Panc1 (cell line): ENCODE measurements at regions not wholly inside any gene's neighbourhood (a gene's known extent, or its start where the extent isn't known, plus 50 kb on each side); places are given as distances from the start of the nearest gene placed in this dataset.

Experiments used
- ATAC-seq: fragments of 200-7000 bp; cut with Tn5 transposase; 2 replicates; pipeline ENCODE4 v1.9.1; 2020; ENCODE audit warnings: mild to moderate bottlenecking, moderate library complexity
- BruUV-seq: library from RNA; stranded (reverse); fragments of 400-500 nt; replicated peaks from 2 replicates; lab custom pipeline; 2021; lab: Mats Ljungman, UMichigan
- CTCF ChIA-PET: fragments of 300-600 bp; sonication (Branson Sonifier 250); formaldehyde crosslinking; loops from one replicate; lab custom pipeline; 2022; ENCODE audit warnings: antibody characterized with exemption; lab: Charles Lee
- POLR2A ChIA-PET: fragments of 300-600 bp; sonication (Branson Sonifier 250); formaldehyde crosslinking; loops from one replicate; lab custom pipeline; 2022; ENCODE audit warnings: antibody characterized with exemption; lab: Charles Lee
- DNase-seq: peaks from one replicate; pipeline ENCODE4 v3.0.0-alpha.2; 2010; ENCODE audit warnings: low read depth, low spot score
- H3K27ac ChIP-seq: 2 replicates; pipeline ENCODE4 v1.5.1; 2011; ENCODE audit warnings: mild to moderate bottlenecking, low read length, inconsistent platforms
- H3K27me3 ChIP-seq: fragments of 200-500 bp; sonication (Bioruptor generic); 2 replicates; pipeline ENCODE4 v1.6.0; 2014; ENCODE audit warnings: low read length, inconsistent platforms; ENCODE audit not compliant: control insufficient read depth, insufficient read depth
- H3K36me3 ChIP-seq: fragments of 200-500 bp; sonication (Bioruptor generic); 2 replicates; pipeline ENCODE4 v1.5.1; 2014; ENCODE audit warnings: inconsistent platforms, mild to moderate bottlenecking, low read length, moderate library complexity; ENCODE audit not compliant: control insufficient read depth, insufficient read depth
- H3K4me1 ChIP-seq: 2 replicates; pipeline ENCODE4 v1.5.1; 2011; ENCODE audit warnings: inconsistent platforms, mild to moderate bottlenecking, low read length, moderate library complexity; ENCODE audit not compliant: control insufficient read depth, insufficient read depth
- H3K4me3 ChIP-seq, 2 experiments: 2 replicates each; pipeline ENCODE4 v1.5.1; 2011 to 2012; ENCODE audit warnings: low read depth in 2 of 2, low read length in 2 of 2, mild to moderate bottlenecking in 2 of 2, inconsistent platforms in 1 of 2, moderate library complexity in 1 of 2
- H3K9me3 ChIP-seq: fragments of 200-500 bp; sonication (Bioruptor generic); 2 replicates; pipeline ENCODE4 v1.5.1; 2014; ENCODE audit warnings: low read depth, mild to moderate bottlenecking, inconsistent platforms, low read length, moderate library complexity; ENCODE audit not compliant: control insufficient read depth, insufficient read depth
- CTCF ChIP-seq: fragments of 450-650 bp; IDR thresholded peaks from 2 replicates; pipeline ENCODE4 v1.5.1; 2017; ENCODE audit warnings: mild to moderate bottlenecking
- POLR2AphosphoS5 ChIP-seq: IDR thresholded peaks from 2 replicates; pipeline ENCODE4 v1.6.1; 2012; ENCODE audit warnings: mild to moderate bottlenecking, low read depth, low read length, moderate library complexity
- REST ChIP-seq, 2 experiments: IDR thresholded peaks; 2 replicates each; pipeline ENCODE4 v1.6.1; 2011 to 2012; ENCODE audit warnings: low read depth in 2 of 2, control low read depth in 1 of 2, low read length in 1 of 2, mild to moderate bottlenecking in 1 of 2, moderate library complexity in 1 of 2; ENCODE audit not compliant: insufficient read depth in 1 of 2
- SIN3A ChIP-seq: IDR thresholded peaks from 2 replicates; pipeline ENCODE4 v1.6.1; 2012; ENCODE audit warnings: low read depth, mild to moderate bottlenecking, low read length, moderate library complexity, borderline replicate concordance; ENCODE audit not compliant: insufficient read depth
- TCF7L2 ChIP-seq: IDR thresholded peaks from 2 replicates; pipeline ENCODE4 v1.6.1; 2011; ENCODE audit warnings: mild to moderate bottlenecking, low read depth, low read length, inconsistent platforms
- in situ Hi-C: cut with HindIII; loops from 2 replicates; pipeline ENCODE4 v1.10.0; 2016; ENCODE audit warnings: low sequenced_read_pairs, low pct_unique_long_range_greater_than_20kb
- intact Hi-C: fragments of 100-400 bp; cut with micrococcal nuclease; formaldehyde crosslinking; loops from one replicate; pipeline ENCODE4 v1.10.0; 2022; ENCODE audit not compliant: unreplicated experiment

GRCh38 chr4:24713604-24714003 lies 81.8 kb upstream of the SOD3 start:
- Histone ChIP-seq H3K36me3 (no peaks in the 10 kb centered on the region), H3K27ac (no peak overlapping the region), H3K4me3 (no peak overlapping the region), H3K4me1 (no peaks in the 10 kb centered on the region), H3K9me3 (no peaks in the 10 kb centered on the region), H3K27me3 (no peaks in the 10 kb centered on the region)
- POLR2A ChIA-PET, result no interaction called here
- ATAC-seq (no peak), DNase-seq (no peak)
- CTCF ChIA-PET, result no interaction called here
- BruUV-seq, result no TSS peak
- no peak for TF ChIP-seq POLR2AphosphoS5
- TF ChIP-seq SIN3A, result no peak
- no peak for TF ChIP-seq CTCF
- no peak for TF ChIP-seq TCF7L2
- TF ChIP-seq REST (IDR thresholded peaks at IDR 0.05; ENCODE audit: insufficient read depth in 1 of 2, low read depth in 2 of 2, low read length in 1 of 2), result no peak
- in situ Hi-C loops, result no loop called here
- intact Hi-C loops, result no loop called here

- no peak for ATAC-seq
Observed at GRCh38 chr4:24719615-24720014, 75.8 kb upstream of the SOD3 start.

More at GRCh38 chr4:24719615-24720014, 75.8 kb upstream of the SOD3 start:
- Histone ChIP-seq H3K4me3 (no peak overlapping the region), H3K27me3 (no peaks in the 10 kb centered on the region), H3K27ac (no peak overlapping the region), H3K4me1 (no peaks in the 10 kb centered on the region), H3K36me3 (no peaks in the 10 kb centered on the region), H3K9me3 (no peaks in the 10 kb centered on the region)
- intact Hi-C loops (no loop called here), in situ Hi-C loops (no loop called here)
- ChIA-PET POLR2A (no interaction called here), CTCF (no interaction called here)
- no peak for DNase-seq
- TF ChIP-seq TCF7L2 (no peak), POLR2AphosphoS5 (no peak), SIN3A (no peak), CTCF (no peak), REST (IDR thresholded peaks at IDR 0.05; ENCODE audit: insufficient read depth in 1 of 2, low read depth in 2 of 2, low read length in 1 of 2) (no peak)
- BruUV-seq, result no TSS peak
